Mucosa of gallbladder (tissue), 1 donor: ENCODE measurements at regions not wholly inside any gene's neighbourhood (a gene's known extent, or its start where the extent isn't known, plus 50 kb on each side); places are given as distances from the start of the nearest gene placed in this dataset.
A peak's percentile ranks its signal among the peaks of the same experiment; 100 is the strongest.

Experiments used
- DNase-seq: peaks from one replicate; pipeline ENCODE4 v3.0.0-alpha.2; 2020; ENCODE audit warnings: low spot score
- donor health status: DM: no; HTN: no; CAD: no.

- no peak for DNase-seq
Observed at GRCh38 chr1:43065616-43066399, 106.3 kb downstream of the EBNA1BP2 start.

- no peak for DNase-seq
Observed at GRCh38 chr1:43065191-43065590, 106.5 kb upstream of the SLC2A1 start.

- no peak for DNase-seq
Observed at GRCh38 chr1:43063394-43064219, 104.9 kb upstream of the SLC2A1 start.

GRCh38 chr1:43062527-43063095, 103.9 kb upstream of the SLC2A1 start:
- no peak for DNase-seq

GRCh38 chr1:43061757-43062156, 103.1 kb upstream of the SLC2A1 start:
- no peak for DNase-seq

GRCh38 chr1:43059640-43060574, 101.2 kb upstream of the SLC2A1 start:
- no peak for DNase-seq

- peak; percentile 49 for DNase-seq
Observed at GRCh38 chr1:43058545-43059360, 100.1 kb upstream of the SLC2A1 start.

GRCh38 chr1:43058056-43058455, 99.4 kb upstream of the SLC2A1 start:
- no peak for DNase-seq

GRCh38 chr1:43057567-43057966, 98.9 kb upstream of the SLC2A1 start:
- DNase-seq = no peak

- no peak for DNase-seq
Observed at GRCh38 chr1:43056981-43057391, 98.3 kb upstream of the SLC2A1 start.

- DNase-seq = no peak
Observed at GRCh38 chr1:43056460-43056859, 97.8 kb upstream of the SLC2A1 start.

GRCh38 chr1:43054961-43055360, 96.3 kb upstream of the SLC2A1 start:
- no peak for DNase-seq

- DNase-seq = no peak
Observed at GRCh38 chr1:43052786-43053439, 94.2 kb upstream of the SLC2A1 start.

GRCh38 chr1:43052322-43052721, 93.7 kb upstream of the SLC2A1 start:
- DNase-seq = no peak

- DNase-seq = no peak
Observed at GRCh38 chr1:43049481-43049880, 90.8 kb upstream of the SLC2A1 start.

- DNase-seq = no peak
Observed at GRCh38 chr1:43048601-43049011, 89.9 kb upstream of the SLC2A1 start.

GRCh38 chr1:43047135-43047534, 88.5 kb upstream of the SLC2A1 start:
- DNase-seq = no peak

- DNase-seq = no peak
Observed at GRCh38 chr1:43044572-43045361, 86.1 kb upstream of the SLC2A1 start.

GRCh38 chr1:43043695-43044094, 85.0 kb upstream of the SLC2A1 start:
- DNase-seq = no peak
